Thyroid gland (tissue), 4 donors: ENCODE measurements at regions not wholly inside any gene's neighbourhood (a gene's known extent, or its start where the extent isn't known, plus 50 kb on each side); places are given as distances from the start of the nearest gene placed in this dataset.

Experiments used
- POLR2A ChIP-seq, 2 donors: fragments of 450-650 bp; IDR thresholded peaks; one replicate each; pipeline ENCODE4 v1.6.1; 2017; ENCODE audit warnings: antibody characterized with exemption in 2 of 2, mild to moderate bottlenecking in 2 of 2, moderate library complexity in 1 of 2
- TF ChIP-seq, protein P1 (sequence below), 6 experiments: fragments of 200-600 bp in 3 of 6; fragments of 450-650 bp in 3 of 6; sonication (generic) in 3 of 6; IDR thresholded peaks; one replicate each; pipeline ENCODE4 v1.5.1; 2016 to 2019; ENCODE audit warnings: antibody characterized with exemption in 6 of 6, mild to moderate bottlenecking in 2 of 6, inconsistent platforms in 1 of 6, moderate library complexity in 1 of 6

DNA sequence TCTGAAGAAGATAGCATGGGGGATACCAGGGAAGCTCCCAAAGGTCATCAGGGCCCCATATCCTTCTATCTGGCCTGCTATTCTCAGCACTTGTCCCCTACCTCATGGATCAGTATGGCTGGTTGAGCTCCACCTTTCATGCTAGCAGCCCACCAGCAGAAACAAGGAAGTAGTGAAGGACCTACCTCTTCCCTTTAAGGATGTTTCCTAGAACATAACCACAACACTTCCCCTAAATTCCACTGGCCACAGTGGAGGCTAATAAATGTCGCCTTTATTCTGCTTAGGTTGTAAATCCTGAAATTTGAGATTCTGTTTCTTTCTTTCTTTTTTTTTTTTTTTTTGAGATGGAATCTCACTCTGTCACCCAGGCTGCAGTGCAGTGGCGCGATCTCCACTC is 128.6 kb upstream of the PARP11 start:
- TF ChIP-seq, protein P1, sequence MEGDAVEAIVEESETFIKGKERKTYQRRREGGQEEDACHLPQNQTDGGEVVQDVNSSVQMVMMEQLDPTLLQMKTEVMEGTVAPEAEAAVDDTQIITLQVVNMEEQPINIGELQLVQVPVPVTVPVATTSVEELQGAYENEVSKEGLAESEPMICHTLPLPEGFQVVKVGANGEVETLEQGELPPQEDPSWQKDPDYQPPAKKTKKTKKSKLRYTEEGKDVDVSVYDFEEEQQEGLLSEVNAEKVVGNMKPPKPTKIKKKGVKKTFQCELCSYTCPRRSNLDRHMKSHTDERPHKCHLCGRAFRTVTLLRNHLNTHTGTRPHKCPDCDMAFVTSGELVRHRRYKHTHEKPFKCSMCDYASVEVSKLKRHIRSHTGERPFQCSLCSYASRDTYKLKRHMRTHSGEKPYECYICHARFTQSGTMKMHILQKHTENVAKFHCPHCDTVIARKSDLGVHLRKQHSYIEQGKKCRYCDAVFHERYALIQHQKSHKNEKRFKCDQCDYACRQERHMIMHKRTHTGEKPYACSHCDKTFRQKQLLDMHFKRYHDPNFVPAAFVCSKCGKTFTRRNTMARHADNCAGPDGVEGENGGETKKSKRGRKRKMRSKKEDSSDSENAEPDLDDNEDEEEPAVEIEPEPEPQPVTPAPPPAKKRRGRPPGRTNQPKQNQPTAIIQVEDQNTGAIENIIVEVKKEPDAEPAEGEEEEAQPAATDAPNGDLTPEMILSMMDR (IDR thresholded peaks at IDR 0.05) = no peak
- no peak for TF ChIP-seq POLR2A (IDR thresholded peaks at IDR 0.05)
